Caco-2 (cell line): ENCODE measurements at regions not wholly inside any gene's neighbourhood (a gene's known extent, or its start where the extent isn't known, plus 50 kb on each side); places are given as distances from the start of the nearest gene placed in this dataset.
A peak's percentile ranks its signal among the peaks of the same experiment; 100 is the strongest.

Source experiments
- BruUV-seq: library from RNA; stranded (reverse); fragments of 400-500 nt; replicated peaks from 2 replicates; lab custom pipeline; 2021; lab: Mats Ljungman, UMichigan
- CTCF ChIA-PET: fragments of 300-600 bp; sonication (Branson Sonifier 250); formaldehyde crosslinking; loops from one replicate; lab custom pipeline; 2022; ENCODE audit warnings: antibody characterized with exemption; lab: Charles Lee
- POLR2A ChIA-PET: fragments of 300-600 bp; sonication (Branson Sonifier 250); formaldehyde crosslinking; loops from one replicate; lab custom pipeline; 2022; ENCODE audit warnings: antibody characterized with exemption; lab: Charles Lee
- DNase-seq, 2 experiments: peaks; one replicate each; pipeline versions ENCODE4 v3.0.0 to v3.0.0-alpha.2; 2020 to 2022
- H3K27me3 ChIP-seq: replicated peaks from 2 replicates; pipeline ENCODE4 v1.6.0; 2011; ENCODE audit warnings: low read length; ENCODE audit not compliant: control insufficient read depth, insufficient read depth
- H3K36me3 ChIP-seq: 2 replicates; pipeline ENCODE4 v1.5.1; 2011; ENCODE audit warnings: low read length; ENCODE audit not compliant: control insufficient read depth, insufficient read depth
- H3K4me1 ChIP-seq: fragments of 250-450 bp; sonication (Bioruptor Pico); 2 replicates; pipeline ENCODE4 v1.5.1; 2020; ENCODE audit warnings: mild to moderate bottlenecking
- H3K4me3 ChIP-seq: 2 replicates; pipeline ENCODE4 v1.5.1; 2011; ENCODE audit warnings: low read depth, mild to moderate bottlenecking, control low read depth, low read length
- H3K9me3 ChIP-seq: fragments of 250-450 bp; sonication (Bioruptor Pico); 2 replicates; pipeline ENCODE4 v1.5.1; 2020; ENCODE audit warnings: mild to moderate bottlenecking, moderate library complexity
- H3K27ac Mint-ChIP-seq: one replicate; pipeline ENCODE4 v1.8.0; 2022; ENCODE audit warnings: mixed read lengths; ENCODE audit not compliant: unreplicated experiment
- H3K27me3 Mint-ChIP-seq: one replicate; pipeline ENCODE4 v1.8.0; 2022; ENCODE audit warnings: mixed read lengths; ENCODE audit not compliant: insufficient read depth, unreplicated experiment
- H3K36me3 Mint-ChIP-seq: one replicate; pipeline ENCODE4 v1.8.0; 2022; ENCODE audit warnings: mild to moderate bottlenecking, mixed read lengths; ENCODE audit not compliant: insufficient read depth, unreplicated experiment
- H3K4me1 Mint-ChIP-seq: one replicate; pipeline ENCODE4 v1.8.0; 2022; ENCODE audit warnings: low read depth, mixed read lengths; ENCODE audit not compliant: unreplicated experiment
- H3K4me3 Mint-ChIP-seq: one replicate; pipeline ENCODE4 v1.8.0; 2022; ENCODE audit warnings: mild to moderate bottlenecking, moderate library complexity, mixed read lengths; ENCODE audit not compliant: unreplicated experiment
- H3K9me3 Mint-ChIP-seq: one replicate; pipeline ENCODE4 v1.8.0; 2022; ENCODE audit warnings: mixed read lengths; ENCODE audit not compliant: unreplicated experiment
- intact Hi-C: fragments of 100-400 bp; cut with micrococcal nuclease; formaldehyde crosslinking; loops from one replicate; pipeline ENCODE4 v1.10.0; 2022; ENCODE audit not compliant: unreplicated experiment
- TF ChIP-seq, protein P1 (sequence below), 2 experiments: fragments of 200-600 bp in 1 of 2; IDR thresholded peaks; 1 replicate in 1 of 2; 2 replicates in 1 of 2; pipeline versions ENCODE4 v1.5.1 to v1.8.0; 2011 to 2022; ENCODE audit warnings: antibody characterized with exemption in 1 of 2, control low read depth in 1 of 2, inconsistent platforms in 1 of 2, low read depth in 1 of 2, low read length in 1 of 2, mild to moderate bottlenecking in 1 of 2, moderate library complexity in 1 of 2; ENCODE audit not compliant: insufficient read depth in 1 of 2, severe bottlenecking in 1 of 2, unreplicated experiment in 1 of 2

DNA sequence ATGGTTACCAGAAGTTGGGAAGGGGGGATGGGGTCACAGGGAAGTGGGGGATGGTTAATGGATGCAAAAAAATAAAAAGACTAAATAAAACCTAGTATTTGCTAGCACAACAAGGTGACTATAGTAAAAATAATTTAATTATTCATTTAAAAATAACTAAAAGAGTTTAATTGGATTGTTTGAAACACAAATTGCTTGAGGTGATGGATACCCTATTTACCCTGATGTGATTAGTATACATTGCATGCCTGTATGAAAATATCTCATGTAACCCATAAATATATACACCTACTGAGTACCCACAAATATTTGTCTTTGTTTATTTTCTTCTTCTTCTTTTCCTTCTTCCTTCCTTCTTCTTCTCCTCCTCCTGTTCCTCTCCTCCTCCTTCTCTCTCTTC, 57.8 kb upstream of the MACF1 start:
- no peaks in the 10 kb centered on the region for H3K27me3 Mint-ChIP-seq
- peaks cover 4% of the 10 kb centered on the region for H3K36me3 Mint-ChIP-seq
- peaks cover 45% of the 10 kb centered on the region for H3K4me1 Mint-ChIP-seq
- TF ChIP-seq, protein P1, sequence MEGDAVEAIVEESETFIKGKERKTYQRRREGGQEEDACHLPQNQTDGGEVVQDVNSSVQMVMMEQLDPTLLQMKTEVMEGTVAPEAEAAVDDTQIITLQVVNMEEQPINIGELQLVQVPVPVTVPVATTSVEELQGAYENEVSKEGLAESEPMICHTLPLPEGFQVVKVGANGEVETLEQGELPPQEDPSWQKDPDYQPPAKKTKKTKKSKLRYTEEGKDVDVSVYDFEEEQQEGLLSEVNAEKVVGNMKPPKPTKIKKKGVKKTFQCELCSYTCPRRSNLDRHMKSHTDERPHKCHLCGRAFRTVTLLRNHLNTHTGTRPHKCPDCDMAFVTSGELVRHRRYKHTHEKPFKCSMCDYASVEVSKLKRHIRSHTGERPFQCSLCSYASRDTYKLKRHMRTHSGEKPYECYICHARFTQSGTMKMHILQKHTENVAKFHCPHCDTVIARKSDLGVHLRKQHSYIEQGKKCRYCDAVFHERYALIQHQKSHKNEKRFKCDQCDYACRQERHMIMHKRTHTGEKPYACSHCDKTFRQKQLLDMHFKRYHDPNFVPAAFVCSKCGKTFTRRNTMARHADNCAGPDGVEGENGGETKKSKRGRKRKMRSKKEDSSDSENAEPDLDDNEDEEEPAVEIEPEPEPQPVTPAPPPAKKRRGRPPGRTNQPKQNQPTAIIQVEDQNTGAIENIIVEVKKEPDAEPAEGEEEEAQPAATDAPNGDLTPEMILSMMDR (IDR thresholded peaks at IDR 0.05; ENCODE audit: insufficient read depth in 1 of 2, low read depth in 1 of 2, low read length in 1 of 2, severe bottlenecking in 1 of 2, unreplicated experiment in 1 of 2), result no peak
- ChIA-PET POLR2A (no interaction called here), CTCF (no interaction called here)
- H3K4me3 Mint-ChIP-seq, result no peak overlapping the region
- intact Hi-C loops, result no loop called here
- Histone ChIP-seq H3K4me3 (no peak overlapping the region), H3K9me3 (no peaks in the 10 kb centered on the region), H3K36me3 (no peaks in the 10 kb centered on the region), H3K27me3 (no peaks in the 10 kb centered on the region), H3K4me1 (peaks cover 20% of the 10 kb centered on the region)
- H3K27ac Mint-ChIP-seq, result no peak overlapping the region
- peaks cover 9% of the 10 kb centered on the region for H3K9me3 Mint-ChIP-seq
- DNase-seq, result no peak
- BruUV-seq, result no TSS peak

DNA sequence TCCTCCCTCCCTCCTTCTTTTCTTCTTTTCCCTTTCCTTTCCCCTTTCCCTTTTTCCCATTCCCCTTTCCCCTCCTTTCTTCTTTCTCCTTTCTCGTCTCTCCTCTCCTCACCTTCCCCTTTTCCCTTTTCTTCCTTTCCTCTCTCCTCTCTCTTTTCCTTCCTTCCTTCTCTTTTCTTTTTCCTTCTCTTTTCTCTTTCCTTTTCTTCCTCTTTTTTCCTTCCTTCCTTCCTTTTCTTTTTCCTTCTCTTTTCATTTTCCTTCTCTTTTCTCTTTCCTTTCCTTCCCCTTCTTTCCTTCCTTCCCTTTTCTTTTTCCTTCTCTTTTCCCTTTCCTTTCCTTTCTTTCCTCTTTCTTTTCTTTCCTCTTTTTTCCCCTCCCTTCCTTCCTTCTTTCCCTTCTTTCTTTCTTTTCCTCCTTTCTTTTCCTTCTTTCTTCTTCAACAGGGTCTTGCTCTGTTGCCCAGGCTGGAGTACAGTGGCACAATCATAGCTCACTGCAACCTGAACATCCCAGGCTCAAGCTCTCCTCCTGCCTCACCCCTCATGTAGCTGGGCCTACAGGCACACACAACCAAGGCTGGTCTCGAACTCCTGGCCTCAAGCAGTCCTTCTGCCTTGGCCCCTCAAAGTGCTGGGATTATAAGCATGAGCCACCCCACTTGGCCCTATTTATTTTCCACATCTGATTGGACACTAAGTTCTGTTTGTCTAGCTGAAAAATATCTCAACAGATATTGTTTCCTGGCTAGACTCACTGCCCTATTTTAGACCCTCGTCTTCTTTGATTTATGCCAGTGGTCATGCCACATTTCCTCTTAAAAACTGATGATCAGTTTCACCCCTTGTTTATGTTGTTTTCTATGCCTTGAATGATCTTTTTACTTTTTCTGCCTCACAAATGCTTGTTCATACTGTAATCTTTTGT, 57.1 kb upstream of the MACF1 start:
- no peaks in the 10 kb centered on the region for H3K27me3 ChIP-seq
- intact Hi-C loops, result no loop called here
- DNase-seq, result no peak
- Mint-ChIP-seq H3K36me3 (peaks cover 4% of the 10 kb centered on the region), H3K27me3 (no peaks in the 10 kb centered on the region), H3K4me1 (peaks cover 42% of the 10 kb centered on the region), H3K27ac (peak overlapping the region; percentile 18), H3K4me3 (no peak overlapping the region), H3K9me3 (peaks cover 9% of the 10 kb centered on the region)
- peaks cover 16% of the 10 kb centered on the region for H3K4me1 ChIP-seq
- no peaks in the 10 kb centered on the region for H3K36me3 ChIP-seq
- no peak overlapping the region for H3K4me3 ChIP-seq
- BruUV-seq, result no TSS peak
- H3K9me3 ChIP-seq, result no peaks in the 10 kb centered on the region
- TF ChIP-seq, protein P1 (IDR thresholded peaks at IDR 0.05; ENCODE audit: insufficient read depth in 1 of 2, low read depth in 1 of 2, low read length in 1 of 2, severe bottlenecking in 1 of 2, unreplicated experiment in 1 of 2), result no peak
- ChIA-PET POLR2A (no interaction called here), CTCF (no interaction called here)

DNA sequence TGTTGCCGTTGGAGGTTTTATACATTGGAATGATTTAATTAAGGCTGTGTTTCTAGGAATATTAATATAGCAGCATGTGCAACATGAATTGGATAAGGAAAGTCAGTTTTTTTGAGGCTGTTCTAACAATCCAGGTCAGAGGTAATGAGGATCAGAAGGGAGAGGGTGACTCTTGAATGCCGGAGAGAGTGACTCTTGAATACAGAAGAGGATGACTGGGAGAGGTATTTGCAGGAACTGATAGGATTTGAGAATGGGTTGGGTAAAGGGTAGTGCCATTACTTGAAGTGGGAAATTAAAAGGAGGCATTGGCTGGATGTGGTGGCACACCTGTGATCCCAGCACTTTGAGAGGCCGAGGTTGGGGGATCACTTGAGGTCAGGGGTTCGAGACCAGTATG, 55.6 kb upstream of the MACF1 start:
- Histone ChIP-seq H3K27me3 (no peaks in the 10 kb centered on the region), H3K4me1 (peaks cover 8% of the 10 kb centered on the region; the same call in 1 of the 2 replicates), H3K9me3 (no peaks in the 10 kb centered on the region), H3K36me3 (no peaks in the 10 kb centered on the region), H3K4me3 (no peak overlapping the region)
- Mint-ChIP-seq H3K27me3 (no peaks in the 10 kb centered on the region), H3K4me3 (no peak overlapping the region), H3K36me3 (peaks cover 4% of the 10 kb centered on the region), H3K9me3 (peaks cover 9% of the 10 kb centered on the region), H3K4me1 (peaks cover 34% of the 10 kb centered on the region), H3K27ac (no peak overlapping the region)
- intact Hi-C loops, result no loop called here
- ChIA-PET POLR2A (no interaction called here), CTCF (no interaction called here)
- no TSS peak for BruUV-seq
- TF ChIP-seq, protein P1 (IDR thresholded peaks at IDR 0.05; ENCODE audit: insufficient read depth in 1 of 2, low read depth in 1 of 2, low read length in 1 of 2, severe bottlenecking in 1 of 2, unreplicated experiment in 1 of 2), result no peak
- no peak for DNase-seq
